Tibial nerve (tissue), 3 donors: ENCODE measurements at regions not wholly inside any gene's neighbourhood (a gene's known extent, or its start where the extent isn't known, plus 50 kb on each side); places are given as distances from the start of the nearest gene placed in this dataset.

Source experiments
- CTCF ChIP-seq, 5 experiments: fragments of 200-600 bp in 3 of 5; fragments of 450-650 bp in 2 of 5; sonication (generic) in 3 of 5; IDR thresholded peaks; one replicate each; pipeline ENCODE4 v1.5.1; 2016 to 2019; ENCODE audit warnings: antibody characterized with exemption in 5 of 5, mild to moderate bottlenecking in 3 of 5, moderate library complexity in 2 of 5
- POLR2A ChIP-seq, 2 donors: fragments of 450-650 bp; IDR thresholded peaks; one replicate each; pipeline ENCODE4 v1.6.1; 2017; ENCODE audit warnings: antibody characterized with exemption in 2 of 2, mild to moderate bottlenecking in 2 of 2, moderate library complexity in 2 of 2

- TF ChIP-seq CTCF (IDR thresholded peaks at IDR 0.05) (no peak), POLR2A (IDR thresholded peaks at IDR 0.05) (no peak)
Measured at GRCh38 chr5:64069486-64069885, 96.2 kb upstream of the RNF180 start.
